HG02943 (cell line): ENCODE measurements at regions not wholly inside any gene's neighbourhood (a gene's known extent, or its start where the extent isn't known, plus 50 kb on each side); places are given as distances from the start of the nearest gene placed in this dataset.

Experiments
- ATAC-seq: cut with Tn5 transposase; IDR thresholded peaks from one replicate; pipeline ENCODE4 v1.9.1; 2021; ENCODE audit warnings: mild to moderate bottlenecking, low read depth, moderate library complexity; ENCODE audit not compliant: unreplicated experiment

GRCh38 chr5:107157809-107158208 lies 512.9 kb downstream of the EFNA5 start:
- no peak for ATAC-seq

- no peak for ATAC-seq
Observed at GRCh38 chr5:107155707-107156106, 515.0 kb downstream of the EFNA5 start.

- ATAC-seq: no peak
Observed at GRCh38 chr5:107154593-107154992, 516.1 kb downstream of the EFNA5 start.

- no peak for ATAC-seq
Observed at GRCh38 chr5:107153283-107153682, 517.5 kb downstream of the EFNA5 start.

- peak; percentile 85 for ATAC-seq
Observed at GRCh38 chr5:107149243-107150005, 521.3 kb downstream of the EFNA5 start.

GRCh38 chr5:107147589-107147988 lies 523.1 kb downstream of the EFNA5 start:
- ATAC-seq: no peak

- no peak for ATAC-seq
Observed at GRCh38 chr5:107146901-107147300, 523.8 kb downstream of the EFNA5 start.

- no peak for ATAC-seq
Observed at GRCh38 chr5:107135391-107135790, 535.3 kb downstream of the EFNA5 start.

GRCh38 chr5:107134931-107135330 lies 535.8 kb downstream of the EFNA5 start:
- ATAC-seq: no peak

GRCh38 chr5:107129051-107129450 lies 541.7 kb downstream of the EFNA5 start:
- ATAC-seq: no peak

- ATAC-seq: no peak
Observed at GRCh38 chr5:107127878-107128277, 542.9 kb downstream of the EFNA5 start.

- no peak for ATAC-seq
Observed at GRCh38 chr5:107126341-107126740, 544.4 kb downstream of the EFNA5 start.

- no peak for ATAC-seq
Observed at GRCh38 chr5:107124376-107124775, 546.4 kb downstream of the EFNA5 start.

- no peak for ATAC-seq
Observed at GRCh38 chr5:107123014-107123413, 547.7 kb downstream of the EFNA5 start.

GRCh38 chr5:107121793-107122519 lies 548.8 kb downstream of the EFNA5 start:
- ATAC-seq: no peak

GRCh38 chr5:107119656-107120055 lies 551.1 kb downstream of the EFNA5 start:
- no peak for ATAC-seq

GRCh38 chr5:107118184-107119019 lies 552.3 kb downstream of the EFNA5 start:
- no peak for ATAC-seq

- no peak for ATAC-seq
Observed at GRCh38 chr5:107112216-107112615, 558.5 kb downstream of the EFNA5 start.

GRCh38 chr5:107104040-107104995 lies 566.4 kb downstream of the EFNA5 start:
- ATAC-seq: peak; percentile 94

- no peak for ATAC-seq
Observed at GRCh38 chr5:107103522-107103921, 567.2 kb downstream of the EFNA5 start.
